GM19452 (cell line): ENCODE measurements at regions not wholly inside any gene's neighbourhood (a gene's known extent, or its start where the extent isn't known, plus 50 kb on each side); places are given as distances from the start of the nearest gene placed in this dataset.
"Not testable (repeated sequence)": the region's sequence is repeated elsewhere in the genome, so short reads cannot be mapped to it uniquely, and the experiment has no call there.

Source experiments
- ATAC-seq: cut with Tn5 transposase; IDR thresholded peaks from one replicate; pipeline ENCODE4 v1.9.1; 2021; ENCODE audit not compliant: unreplicated experiment

DNA sequence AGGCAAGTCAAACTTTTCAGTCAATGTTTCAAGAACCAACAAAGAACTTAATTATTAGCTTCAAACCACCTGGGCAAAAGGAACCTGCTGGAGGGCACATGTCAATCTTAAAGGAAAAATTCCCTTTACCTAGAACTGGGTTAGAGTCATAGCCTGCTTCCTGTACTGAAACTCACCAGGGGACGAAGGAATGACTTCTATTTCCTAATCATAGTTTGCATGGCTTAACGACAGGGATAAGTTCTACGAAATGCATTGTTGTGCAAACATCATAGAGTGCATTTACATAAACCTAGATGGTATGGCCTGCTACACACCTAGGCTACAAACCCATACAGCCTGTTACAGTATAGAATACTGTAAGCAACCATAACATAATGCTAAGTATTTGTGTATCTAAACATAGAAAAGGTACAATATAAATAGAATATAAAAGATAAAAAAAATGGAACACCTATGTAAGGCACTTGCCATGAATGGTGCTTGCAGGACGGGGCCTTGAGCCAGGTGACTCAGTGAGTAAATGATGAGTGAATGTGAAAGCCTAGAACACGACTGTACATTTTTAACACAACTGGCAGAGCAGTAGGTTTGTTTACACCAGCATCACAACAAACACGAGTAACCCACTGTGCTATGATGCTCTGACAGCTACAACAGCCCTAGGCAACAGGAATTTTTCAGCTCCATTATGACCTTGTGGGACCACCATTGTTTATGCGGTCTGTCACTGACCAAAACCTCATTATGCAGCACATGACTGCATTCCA lies 234.9 kb upstream of the CAND1 start:
- ATAC-seq: no peak

DNA sequence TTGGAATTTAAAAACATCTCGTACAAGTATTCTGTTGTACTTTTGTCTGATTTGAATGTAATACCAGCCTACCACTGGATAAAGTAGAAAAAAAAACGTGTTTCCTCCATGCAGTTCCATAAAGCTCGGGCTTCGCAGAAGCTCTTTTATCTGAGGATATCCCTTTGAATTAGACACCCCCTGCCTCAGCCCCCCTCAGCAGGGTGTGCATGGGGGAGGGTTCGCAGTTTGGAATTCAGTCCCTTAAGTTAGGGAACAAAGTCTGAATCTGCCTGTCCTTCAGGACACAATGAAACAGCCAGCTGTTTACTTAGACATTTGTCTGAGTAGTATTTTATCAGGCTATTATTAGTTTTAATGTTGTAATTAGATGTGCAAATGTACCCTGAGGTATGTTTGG lies 234.0 kb upstream of the CAND1 start:
- ATAC-seq: no peak

DNA sequence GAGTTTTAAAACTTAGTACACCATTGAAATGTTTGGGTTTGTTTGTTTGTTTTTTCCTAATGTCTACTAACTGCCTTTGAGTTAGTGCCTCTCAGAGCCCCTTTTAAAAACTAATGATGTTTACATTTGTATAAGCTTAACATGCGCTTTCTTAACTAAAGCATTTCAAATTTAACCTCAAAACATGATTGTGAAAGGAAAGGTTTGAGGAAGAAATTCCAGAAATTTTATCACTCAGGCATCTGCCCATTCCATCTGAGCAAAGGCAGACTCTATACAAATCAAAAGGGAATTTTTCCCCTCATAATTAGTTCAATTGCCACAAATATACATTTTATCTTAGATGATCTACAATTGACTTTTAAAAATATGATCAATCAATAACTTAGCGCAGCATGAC lies 230.7 kb upstream of the CAND1 start:
- ATAC-seq: no peak

DNA sequence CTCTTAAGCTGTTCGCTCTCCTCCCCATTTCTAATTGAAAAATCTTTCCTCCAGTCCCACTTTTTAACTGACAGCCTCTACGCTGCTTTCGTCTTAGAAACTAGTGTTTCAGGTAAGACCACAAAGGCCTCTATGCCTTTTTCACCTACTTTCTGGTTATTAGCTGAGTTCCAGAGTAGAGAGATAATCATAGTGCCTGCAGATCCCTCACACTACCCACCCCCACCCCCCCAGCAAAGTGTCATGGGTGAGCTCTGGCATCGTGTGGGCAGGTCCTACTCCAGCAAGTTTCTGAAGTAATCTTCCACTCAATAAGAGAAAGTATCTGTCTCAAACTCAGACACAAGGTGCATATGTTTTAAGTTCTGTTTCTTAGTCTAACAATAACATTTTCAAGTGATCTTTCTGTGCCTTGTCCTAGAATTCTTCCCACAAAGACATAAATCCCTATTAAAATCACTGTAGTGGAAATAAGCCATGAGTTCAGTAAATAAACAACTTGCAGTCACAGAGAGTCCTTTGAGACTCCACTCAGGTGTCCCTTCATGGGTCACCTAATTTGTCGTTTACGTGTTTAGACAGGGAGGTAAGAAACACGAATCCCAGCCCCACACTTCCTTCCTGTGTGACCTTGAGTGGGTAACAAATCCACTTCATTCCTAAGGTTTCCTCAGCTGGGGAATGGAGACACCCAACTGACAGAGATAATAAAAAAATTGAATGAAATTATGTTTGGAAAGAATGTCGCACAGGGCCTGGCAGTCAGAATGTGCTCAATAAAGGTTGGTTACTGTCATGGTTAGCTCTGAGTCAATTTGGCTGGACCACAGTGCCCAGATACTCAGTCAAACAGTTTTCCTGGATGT lies 228.9 kb upstream of the CAND1 start:
- ATAC-seq: no peak

DNA sequence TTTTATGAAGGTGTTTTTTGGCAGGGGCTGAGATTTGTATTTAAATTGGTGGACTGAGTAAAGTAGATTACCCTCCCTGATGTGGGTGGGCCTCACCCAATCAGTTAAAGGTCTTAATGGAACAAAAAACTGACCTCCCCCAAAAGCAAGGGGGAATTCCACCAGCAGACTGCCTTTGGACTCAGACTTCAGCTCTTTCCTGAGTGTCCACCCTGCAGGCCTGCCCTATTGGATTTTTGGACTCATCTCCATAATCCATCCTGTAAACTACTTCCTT lies 228.4 kb upstream of the CAND1 start:
- ATAC-seq: no peak

DNA sequence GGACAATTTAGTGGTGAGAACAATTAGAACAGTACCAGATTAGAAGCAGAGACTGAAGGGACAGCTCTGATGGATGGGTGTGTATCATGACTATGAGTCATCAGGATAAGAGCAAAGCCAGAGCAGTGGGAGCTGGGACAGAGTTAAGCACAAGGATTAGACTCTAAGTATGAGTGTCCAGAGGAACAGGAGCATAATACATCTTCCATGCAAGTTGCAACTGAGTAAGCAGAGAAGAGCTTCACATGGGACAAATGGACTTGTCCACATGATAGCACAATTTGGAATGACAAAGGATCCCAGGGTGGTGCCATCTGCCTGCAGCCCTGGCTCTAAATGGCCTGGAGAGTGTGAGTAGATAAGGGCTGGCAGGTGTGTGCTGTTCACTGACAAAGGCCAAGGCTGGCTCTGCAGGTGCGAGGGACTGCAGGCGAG lies 226.4 kb upstream of the CAND1 start:
- no peak for ATAC-seq

DNA sequence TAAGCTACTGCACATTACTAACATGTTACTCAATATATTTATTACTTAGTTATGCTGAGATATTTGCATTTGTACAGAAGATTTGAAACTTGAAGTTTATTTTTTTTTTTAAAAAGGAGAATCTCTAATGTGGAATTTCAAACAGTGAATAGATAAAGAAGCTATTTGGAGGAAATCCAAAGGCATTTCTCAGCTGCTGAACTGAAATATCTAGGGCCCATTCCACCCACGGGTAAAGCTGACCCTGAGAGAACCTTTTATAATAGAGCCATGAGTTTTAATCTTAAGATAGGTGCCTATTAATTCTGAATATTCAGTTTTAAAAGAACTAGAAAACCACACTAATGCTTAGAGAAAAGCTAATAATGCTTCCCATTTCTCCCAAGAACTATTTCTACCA lies 225.4 kb upstream of the CAND1 start:
- ATAC-seq: no peak

DNA sequence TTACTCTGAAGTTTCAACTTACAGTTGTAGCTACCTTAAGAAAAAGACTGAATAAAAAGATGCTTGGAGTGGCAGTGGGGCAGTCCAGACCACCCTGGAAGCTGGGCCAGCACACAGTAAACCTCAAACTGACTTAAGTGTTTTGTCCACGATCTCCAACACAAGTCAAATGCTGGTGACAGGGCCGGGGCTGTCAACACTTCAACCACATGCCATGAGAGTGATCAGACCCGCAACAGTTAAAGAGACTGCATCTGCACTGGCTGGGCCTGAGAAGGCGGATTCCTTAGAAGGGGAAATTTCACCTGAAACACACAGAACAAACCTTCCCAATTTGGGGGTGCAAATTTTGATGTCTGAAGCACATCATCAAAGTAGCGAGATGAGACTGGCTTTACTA lies 223.5 kb upstream of the CAND1 start:
- no peak for ATAC-seq

DNA sequence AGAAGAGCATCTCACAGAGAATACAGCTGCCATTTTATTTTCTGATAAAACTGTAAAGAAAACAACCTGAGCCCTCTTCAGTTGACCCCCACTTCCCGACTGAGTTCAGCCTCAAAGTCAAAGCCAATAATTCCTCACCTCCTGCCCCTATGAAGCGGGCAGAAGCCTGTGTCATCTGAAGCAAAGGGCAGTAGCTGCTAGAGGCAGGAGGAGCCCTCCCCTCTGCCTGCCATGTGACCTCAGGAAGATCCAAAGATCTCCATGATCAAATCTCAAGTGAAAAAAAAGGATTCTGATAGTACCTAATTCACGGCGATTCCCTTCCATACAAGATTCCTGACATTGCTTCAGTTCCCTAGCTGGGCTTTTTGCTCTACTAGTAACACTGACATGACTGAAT lies 223.1 kb upstream of the CAND1 start:
- no peak for ATAC-seq

DNA sequence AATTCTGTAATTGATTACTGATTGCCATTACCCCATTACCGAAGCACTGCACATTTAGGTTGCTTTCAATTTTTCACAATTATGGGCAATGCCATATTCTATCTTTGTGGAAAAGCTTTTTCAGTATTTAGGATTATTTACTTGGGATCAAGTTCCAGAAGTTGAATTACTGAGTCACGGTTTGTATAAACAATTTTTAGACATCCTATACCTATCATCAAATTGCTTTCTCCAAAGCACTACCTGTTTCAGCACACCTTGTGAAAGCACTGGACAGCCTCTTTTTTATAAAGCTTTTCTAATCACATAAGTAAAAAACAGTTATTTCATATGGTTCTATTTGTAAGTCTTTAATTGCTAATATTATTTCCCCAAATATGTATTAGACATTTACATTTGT lies 221.5 kb upstream of the CAND1 start:
- no peak for ATAC-seq

DNA sequence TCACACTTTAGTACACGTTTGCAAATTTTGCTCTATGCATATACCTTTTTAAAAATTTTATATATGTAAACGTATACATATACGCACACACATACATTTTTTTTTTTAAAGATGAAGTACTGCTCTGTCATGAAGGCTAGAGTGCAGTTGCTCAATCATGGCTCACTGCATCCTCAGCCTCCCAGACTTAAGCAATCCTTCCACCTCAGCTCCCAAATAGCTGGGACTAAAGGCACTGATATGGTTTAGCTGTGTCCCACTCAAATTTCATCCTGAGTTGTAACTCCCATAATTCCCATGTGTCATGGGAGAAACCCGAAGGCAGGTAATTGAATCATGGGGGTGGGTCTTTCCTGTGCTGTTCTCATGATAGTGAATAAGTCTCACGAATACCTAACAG lies 220.8 kb upstream of the CAND1 start:
- ATAC-seq: no peak

DNA sequence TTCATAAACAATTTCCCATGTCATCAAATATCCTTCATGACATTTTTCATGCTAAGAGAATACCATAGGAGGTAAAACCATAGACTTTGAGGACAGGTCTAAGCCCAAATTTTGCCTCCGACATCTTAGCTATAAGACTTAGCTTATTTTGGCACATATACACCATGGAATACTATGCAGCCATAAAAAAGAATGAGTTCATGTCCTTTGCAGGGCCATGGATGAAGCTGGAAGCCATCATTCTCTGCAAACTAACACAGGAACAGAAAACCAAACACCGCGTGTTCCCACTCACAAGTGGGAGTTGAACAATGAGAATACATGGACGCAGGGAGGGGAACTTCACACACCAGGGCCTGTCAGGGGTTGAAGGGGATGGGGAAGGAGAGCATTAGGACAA lies 220.0 kb upstream of the CAND1 start:
- ATAC-seq: not testable (repeated sequence)

DNA sequence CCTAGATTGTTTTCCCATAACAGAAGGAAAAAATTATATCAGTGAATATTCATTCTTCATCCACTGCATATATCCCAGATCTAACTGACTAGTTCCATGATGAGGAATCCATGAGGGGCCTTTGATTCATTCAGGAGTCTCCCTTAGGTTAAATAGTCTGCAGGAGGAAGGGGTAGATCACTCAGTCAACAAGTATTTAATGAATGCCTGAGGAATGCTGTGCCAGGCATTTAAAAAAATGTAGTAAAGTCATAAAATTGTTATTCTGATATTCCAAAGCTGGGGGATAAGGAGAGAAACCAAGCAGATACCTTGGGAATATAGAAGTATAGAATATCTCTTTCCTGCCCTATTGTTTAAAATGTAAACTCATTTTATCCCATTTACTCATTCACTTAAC lies 216.2 kb upstream of the CAND1 start:
- ATAC-seq: no peak

DNA sequence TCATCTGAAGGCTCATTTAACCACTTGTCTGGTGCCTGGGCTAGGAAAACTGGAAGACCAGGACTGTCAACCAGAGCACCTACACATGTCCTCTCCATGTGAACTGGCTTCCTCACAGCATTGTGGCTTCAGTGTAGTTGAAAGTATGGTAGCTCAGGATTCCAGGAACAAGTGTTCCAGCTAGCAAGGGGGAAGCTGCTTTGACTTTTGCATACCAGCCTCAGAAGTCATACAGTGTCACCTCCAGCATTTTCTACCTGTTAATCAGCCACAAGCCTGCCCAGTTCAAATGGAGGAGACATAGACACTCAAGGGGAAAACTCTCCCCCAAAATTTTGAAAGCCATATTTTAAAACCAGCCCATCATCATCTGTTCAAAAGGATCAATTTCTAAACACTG lies 212.8 kb upstream of the CAND1 start:
- no peak for ATAC-seq

DNA sequence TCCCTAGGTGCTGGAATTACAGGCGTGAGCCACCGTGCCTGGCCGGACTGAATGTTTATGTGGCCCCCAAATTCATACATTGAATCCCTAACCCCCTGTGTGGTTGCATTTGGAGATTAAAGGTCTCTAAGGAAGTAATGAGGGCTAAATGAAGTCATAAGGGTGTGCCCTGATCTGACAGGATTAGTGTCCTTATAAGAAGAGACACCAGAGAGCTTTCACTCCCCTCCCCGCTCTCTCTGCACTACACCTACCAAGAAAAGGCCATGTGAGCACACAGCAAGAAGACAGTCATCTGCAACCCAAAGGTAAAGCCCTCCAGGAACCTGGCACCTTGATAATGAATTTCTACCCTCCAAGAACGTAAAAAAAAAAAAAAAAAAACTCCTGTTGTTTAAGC lies 212.1 kb upstream of the CAND1 start:
- no peak for ATAC-seq

DNA sequence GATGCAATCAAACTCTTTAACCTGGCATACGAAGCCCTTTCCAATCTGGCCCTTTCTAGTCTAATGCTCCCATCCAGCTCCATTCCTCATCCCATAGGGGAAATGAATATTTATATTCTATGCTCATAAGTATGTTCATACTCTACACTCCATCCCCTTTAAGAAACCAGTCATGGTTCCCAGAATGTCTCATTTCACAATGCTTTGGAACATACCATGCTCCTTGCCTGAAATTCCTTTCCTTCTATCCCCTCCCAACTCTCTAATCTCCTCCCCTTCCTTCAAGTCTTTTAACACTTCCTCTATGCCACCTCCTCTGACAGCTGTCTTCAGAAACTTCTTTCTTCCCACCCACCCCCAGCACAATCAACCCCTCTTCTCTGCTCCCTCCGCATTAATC lies 207.0 kb upstream of the CAND1 start:
- no peak for ATAC-seq

DNA sequence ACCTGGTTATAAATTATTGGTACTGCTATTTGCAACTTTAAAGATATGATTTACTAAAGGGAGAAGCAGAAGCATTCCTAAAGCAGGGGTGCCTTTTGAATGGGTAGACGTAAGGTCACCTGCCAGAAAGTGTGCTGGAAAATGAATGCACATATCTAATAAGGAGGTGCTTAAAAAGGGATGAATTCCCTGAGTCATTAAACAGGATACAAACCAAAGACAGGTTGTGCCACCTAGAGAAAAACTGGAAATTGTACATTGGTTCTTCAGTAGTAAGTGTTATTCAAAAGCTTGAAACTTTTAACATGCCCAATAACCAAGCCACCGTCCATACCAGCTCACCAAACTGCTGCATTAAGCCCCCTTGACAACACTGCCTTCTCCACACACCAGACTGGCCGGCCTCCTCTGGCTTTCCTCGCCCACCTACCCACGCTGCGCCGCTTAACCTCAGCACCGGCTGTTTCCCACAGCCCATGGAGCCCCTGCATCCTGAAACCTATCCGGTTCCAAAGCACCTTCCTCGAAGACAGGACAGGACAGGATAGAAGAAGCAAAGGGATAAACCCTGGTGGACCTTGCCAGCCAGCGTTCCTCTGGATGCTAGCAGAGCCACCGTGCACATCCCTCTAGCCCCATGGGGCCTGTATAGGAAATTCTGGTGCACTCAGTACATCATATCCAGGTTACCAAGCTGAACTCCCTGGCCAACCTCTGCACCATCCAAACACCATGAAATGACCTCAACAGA lies 201.5 kb upstream of the CAND1 start:
- no peak for ATAC-seq

DNA sequence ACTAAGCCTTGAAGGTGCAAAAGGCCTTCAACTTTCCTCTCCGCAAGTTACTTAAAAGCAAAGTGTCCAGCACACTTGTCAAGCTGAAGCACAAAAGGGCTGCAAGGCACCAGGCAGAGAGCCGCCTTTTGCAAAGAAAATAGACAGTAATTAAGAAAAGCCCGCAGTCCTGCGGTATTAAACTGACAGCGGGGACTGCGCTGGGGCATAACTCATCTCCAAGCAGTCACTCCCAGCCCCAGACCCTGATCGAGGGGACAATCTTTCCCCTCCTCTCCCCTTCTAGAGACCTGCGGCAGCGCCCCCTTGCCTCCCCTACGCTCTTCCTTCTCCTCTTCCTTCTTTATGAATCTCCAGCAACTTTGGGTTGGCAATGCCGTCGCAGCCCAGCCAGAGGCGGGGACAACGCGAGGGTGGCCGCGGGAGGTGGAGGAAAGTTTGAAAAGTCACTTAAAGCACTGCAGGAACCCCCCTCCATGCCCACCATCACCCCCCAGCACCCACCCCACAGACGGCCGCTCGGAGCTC lies 200.9 kb upstream of the CAND1 start:
- no peak for ATAC-seq

DNA sequence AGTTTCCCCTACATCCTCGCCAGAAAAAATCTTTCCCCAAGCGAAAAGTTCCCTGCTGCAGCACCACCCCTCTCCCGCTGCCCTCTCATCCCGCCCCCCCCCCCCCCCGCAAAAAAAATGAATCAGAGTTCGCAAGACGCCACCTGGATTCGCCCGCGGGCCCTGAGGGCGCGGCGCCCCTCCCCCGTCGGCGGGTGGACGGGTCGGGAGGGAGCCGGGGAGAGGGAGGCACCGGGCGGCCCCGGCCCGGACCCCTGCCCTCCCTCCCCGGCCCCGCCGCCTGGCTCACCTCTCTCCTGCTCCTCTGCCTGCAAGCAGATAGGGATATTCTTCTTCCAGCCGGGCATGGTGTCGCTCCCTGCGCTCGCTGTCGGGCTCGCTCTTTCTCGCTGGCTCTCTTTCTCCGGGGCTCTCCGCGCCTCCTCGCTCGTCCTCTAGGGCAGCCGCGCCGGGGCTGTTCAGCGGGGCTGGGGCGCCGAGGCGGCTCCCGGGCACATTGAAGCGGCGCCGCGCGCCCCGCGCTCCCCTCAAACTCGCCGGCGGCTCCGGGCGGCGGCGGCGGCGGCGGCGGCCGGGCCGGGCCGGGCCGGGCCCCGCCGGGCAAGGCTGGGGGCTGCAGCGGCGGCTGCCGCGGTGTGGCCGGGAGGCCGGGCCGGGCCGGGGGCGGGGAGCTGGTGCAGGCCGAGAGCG lies 200.3 kb upstream of the CAND1 start:
- ATAC-seq: peak; percentile 62

DNA sequence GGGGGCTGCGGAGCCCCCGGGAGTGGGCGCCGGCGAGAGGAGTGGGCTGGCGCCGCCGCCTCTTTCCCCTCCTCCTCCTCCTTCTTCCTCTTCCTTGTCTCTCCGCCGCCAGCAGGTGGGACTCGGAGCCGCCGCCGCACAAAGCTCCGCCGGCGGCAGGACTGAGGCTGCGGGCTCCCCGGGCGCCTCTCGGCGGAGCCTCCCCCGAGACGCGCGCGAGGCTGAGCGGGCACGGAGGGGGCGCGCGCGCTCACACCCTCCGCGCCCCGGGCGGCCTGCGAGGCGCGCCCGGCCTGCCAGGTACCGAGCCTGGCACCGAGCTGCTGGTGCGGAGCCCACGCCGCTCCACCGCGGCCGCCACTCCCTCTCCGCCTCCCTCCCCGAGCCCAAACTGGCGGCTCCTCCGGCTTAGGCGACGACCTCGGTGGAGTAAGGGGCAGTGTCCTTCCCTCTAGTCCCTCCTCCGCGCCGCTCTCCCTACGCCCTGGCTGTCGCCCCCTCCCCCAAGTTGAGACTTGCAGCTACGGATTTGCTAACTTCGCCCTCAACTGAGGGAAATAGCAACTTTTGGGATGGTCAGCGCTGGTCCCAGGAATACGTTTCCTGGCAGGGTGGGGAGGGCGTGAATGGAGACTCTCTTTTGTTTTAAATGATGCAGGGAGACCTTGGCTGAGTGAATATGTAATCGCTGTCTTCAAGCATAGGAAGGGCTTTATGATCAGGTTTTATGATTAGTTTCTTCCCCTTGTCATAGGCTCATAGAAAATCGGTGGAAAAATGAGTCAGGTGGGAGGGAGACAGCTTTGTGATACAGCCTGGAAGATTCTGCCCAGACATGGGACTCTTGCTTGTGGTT lies 199.5 kb upstream of the CAND1 start:
- peak; percentile 60 for ATAC-seq
